ENCODE measurements at regions not wholly inside any gene's neighbourhood (a gene's known extent, or its start where the extent isn't known, plus 50 kb on each side); places are given as distances from the start of the nearest gene placed in this dataset.

DNA sequence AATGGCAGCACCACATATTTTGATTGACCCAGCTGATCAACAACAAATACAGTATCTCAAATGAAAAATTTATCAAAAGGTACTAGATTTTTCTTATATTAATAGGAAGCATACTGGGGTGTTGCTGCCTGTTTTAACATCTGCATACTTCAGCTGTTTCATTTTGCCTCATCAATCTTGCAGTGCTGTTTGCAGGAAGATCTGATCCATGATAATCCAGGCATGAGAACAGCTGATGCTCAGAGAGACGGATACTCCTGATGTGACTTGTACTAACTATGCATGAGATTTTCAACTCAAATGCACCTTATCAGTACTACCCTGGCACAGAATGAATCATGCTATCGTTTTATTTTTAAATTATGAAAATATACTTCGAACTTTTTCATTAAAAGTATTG is 2136.8 kb downstream of the PCDH9 start:
- peaks cover 9% of the 10 kb centered on the region for H3K4me1 ChIP-seq
- DNase-seq: no peak
- H3K9me3 ChIP-seq: no peaks in the 10 kb centered on the region
- H3K4me3 ChIP-seq (ENCODE audit: low read depth, low read length): no peak overlapping the region
- TF ChIP-seq, protein P1, sequence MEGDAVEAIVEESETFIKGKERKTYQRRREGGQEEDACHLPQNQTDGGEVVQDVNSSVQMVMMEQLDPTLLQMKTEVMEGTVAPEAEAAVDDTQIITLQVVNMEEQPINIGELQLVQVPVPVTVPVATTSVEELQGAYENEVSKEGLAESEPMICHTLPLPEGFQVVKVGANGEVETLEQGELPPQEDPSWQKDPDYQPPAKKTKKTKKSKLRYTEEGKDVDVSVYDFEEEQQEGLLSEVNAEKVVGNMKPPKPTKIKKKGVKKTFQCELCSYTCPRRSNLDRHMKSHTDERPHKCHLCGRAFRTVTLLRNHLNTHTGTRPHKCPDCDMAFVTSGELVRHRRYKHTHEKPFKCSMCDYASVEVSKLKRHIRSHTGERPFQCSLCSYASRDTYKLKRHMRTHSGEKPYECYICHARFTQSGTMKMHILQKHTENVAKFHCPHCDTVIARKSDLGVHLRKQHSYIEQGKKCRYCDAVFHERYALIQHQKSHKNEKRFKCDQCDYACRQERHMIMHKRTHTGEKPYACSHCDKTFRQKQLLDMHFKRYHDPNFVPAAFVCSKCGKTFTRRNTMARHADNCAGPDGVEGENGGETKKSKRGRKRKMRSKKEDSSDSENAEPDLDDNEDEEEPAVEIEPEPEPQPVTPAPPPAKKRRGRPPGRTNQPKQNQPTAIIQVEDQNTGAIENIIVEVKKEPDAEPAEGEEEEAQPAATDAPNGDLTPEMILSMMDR (IDR thresholded peaks at IDR 0.05; ENCODE audit: low read depth, low read length): no peak
- no peaks in the 10 kb centered on the region for H3K36me3 ChIP-seq
- no peaks in the 10 kb centered on the region for H3K27me3 ChIP-seq

DNA sequence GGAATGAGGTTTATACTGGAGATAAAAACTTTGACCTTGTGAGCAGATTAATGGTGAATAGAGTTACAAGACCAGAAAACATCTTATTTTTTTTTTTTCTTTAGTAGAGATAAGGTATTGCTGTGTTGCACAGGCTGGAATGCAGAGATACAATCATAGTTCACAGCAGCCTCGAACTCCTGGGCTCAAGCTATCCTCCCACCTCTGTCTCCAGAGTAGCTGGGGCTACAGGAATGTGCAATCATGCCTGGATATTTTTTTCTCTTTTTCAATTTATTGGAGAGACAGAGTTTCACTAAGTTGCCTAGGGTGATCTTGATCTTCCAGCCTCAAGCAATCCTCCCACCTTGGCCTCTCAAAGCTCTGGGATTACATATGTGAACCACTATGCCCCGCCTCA is 2139.1 kb downstream of the PCDH9 start:
- no peak for DNase-seq
- TF ChIP-seq, protein P1 (IDR thresholded peaks at IDR 0.05; ENCODE audit: low read depth, low read length): no peak
- Histone ChIP-seq H3K27me3 (no peaks in the 10 kb centered on the region), H3K36me3 (no peaks in the 10 kb centered on the region), H3K4me3 (ENCODE audit: low read depth, low read length) (no peak overlapping the region), H3K9me3 (no peaks in the 10 kb centered on the region), H3K4me1 (peaks cover 4% of the 10 kb centered on the region)

DNA sequence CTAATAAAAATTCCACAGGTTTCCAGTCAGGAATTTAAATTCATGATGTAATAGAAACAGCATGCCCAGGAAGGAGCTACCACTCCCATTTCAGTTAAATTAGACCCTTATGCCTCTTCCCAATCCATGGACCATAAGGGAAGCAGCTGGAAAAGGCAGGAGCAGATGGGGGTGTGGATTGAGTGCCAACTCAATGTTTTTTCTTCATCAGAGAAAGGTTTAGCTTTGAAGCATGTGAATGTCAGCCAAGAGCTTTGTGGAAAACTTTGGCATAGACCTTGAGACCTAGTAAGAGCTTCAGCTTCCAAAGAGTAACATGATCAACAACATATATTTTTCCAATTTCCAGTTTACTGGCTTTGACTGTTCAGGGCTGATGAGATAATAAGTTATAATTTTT is 2139.9 kb downstream of the PCDH9 start:
- no peaks in the 10 kb centered on the region for H3K36me3 ChIP-seq
- DNase-seq: no peak
- no peaks in the 10 kb centered on the region for H3K9me3 ChIP-seq
- TF ChIP-seq, protein P1 (IDR thresholded peaks at IDR 0.05; ENCODE audit: low read depth, low read length): no peak
- H3K4me1 ChIP-seq: peaks cover 1% of the 10 kb centered on the region
- no peak overlapping the region for H3K4me3 ChIP-seq (ENCODE audit: low read depth, low read length)
- no peaks in the 10 kb centered on the region for H3K27me3 ChIP-seq

DNA sequence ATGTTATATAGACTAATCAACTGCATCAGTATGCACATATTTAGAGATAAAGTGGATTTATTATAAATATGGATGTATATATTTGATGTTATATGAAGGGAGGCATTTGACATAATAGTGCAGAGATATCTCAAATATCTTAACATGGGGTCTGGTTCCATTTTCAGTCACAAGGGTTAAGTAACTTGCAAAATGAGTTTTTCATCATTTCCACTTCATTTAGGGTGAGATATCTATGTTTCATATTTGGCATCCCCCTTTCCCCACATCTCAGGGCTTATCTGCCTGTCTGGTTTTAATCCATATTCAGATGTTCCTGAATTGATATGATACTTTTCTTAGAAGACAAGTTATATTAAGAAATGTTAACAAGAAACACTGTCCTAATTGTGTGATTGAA is 2141.2 kb downstream of the PCDH9 start:
- TF ChIP-seq, protein P1 (IDR thresholded peaks at IDR 0.05; ENCODE audit: low read depth, low read length): no peak
- Histone ChIP-seq H3K27me3 (no peaks in the 10 kb centered on the region), H3K36me3 (no peaks in the 10 kb centered on the region), H3K4me1 (no peaks in the 10 kb centered on the region; the same call in 1 of the 2 replicates), H3K9me3 (no peaks in the 10 kb centered on the region), H3K4me3 (ENCODE audit: low read depth, low read length) (no peak overlapping the region)
- DNase-seq: no peak

DNA sequence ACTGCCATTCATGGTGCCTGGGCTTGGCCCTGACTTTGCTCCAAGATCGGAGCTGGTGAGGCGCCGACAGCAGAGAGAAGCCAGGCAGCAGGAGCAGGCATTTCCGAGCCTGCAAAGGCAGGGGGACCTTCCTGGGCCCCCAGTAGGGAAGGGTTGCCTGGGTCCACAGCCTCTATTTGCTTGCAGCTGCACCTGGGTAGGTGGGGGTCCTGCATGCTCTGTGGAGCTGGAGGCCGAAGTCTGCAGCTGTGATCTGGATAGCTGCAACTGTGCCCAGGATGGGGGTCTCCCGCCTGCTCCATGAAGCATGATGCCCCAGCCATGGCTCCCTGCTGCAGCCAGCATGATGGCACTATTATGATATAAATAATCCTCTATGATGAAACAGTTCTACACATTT is 2144.2 kb downstream of the PCDH9 start:
- no peak for DNase-seq
- TF ChIP-seq, protein P1 (IDR thresholded peaks at IDR 0.05; ENCODE audit: low read depth, low read length): no peak
- H3K36me3 ChIP-seq: no peaks in the 10 kb centered on the region
- H3K4me3 ChIP-seq (ENCODE audit: low read depth, low read length): no peak overlapping the region
- no peaks in the 10 kb centered on the region for H3K27me3 ChIP-seq
- H3K4me1 ChIP-seq: no peaks in the 10 kb centered on the region
- H3K9me3 ChIP-seq: no peaks in the 10 kb centered on the region

DNA sequence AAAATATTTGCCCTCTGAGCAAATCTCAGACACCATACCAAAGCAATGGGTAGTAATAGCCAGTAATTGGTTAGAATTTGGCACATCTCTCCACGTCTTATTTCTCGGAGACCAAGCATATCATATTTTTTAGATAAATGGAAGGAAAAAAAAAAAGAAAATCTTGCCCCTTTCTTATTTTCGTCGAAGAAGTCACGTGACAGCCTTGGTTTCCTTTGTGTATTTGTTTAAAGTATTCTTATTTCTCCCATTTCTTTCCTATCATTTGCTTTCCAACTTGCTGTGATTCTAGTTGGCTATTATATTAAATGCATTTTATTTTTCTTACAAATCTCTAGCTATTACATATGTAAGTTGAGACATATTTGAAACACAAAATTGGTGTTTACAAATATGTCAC is 2155.9 kb downstream of the PCDH9 start:
- Histone ChIP-seq H3K36me3 (no peaks in the 10 kb centered on the region), H3K4me1 (no peaks in the 10 kb centered on the region), H3K4me3 (ENCODE audit: low read depth, low read length) (no peak overlapping the region), H3K9me3 (no peaks in the 10 kb centered on the region), H3K27me3 (no peaks in the 10 kb centered on the region)
- TF ChIP-seq, protein P1 (IDR thresholded peaks at IDR 0.05; ENCODE audit: low read depth, low read length): no peak
- DNase-seq: no peak

Data from BE2C (cell line).